GM19193 (cell line): ENCODE measurements at regions not wholly inside any gene's neighbourhood (a gene's known extent, or its start where the extent isn't known, plus 50 kb on each side); places are given as distances from the start of the nearest gene placed in this dataset.
A peak's percentile ranks its signal among the peaks of the same experiment; 100 is the strongest.

ENCODE experiments used
- POLR2A ChIP-seq: IDR thresholded peaks from 4 replicates; pipeline ENCODE4 v1.6.1; 2011; ENCODE audit not compliant: insufficient read depth, insufficient read length; ENCODE audit errors: extremely low read depth

DNA sequence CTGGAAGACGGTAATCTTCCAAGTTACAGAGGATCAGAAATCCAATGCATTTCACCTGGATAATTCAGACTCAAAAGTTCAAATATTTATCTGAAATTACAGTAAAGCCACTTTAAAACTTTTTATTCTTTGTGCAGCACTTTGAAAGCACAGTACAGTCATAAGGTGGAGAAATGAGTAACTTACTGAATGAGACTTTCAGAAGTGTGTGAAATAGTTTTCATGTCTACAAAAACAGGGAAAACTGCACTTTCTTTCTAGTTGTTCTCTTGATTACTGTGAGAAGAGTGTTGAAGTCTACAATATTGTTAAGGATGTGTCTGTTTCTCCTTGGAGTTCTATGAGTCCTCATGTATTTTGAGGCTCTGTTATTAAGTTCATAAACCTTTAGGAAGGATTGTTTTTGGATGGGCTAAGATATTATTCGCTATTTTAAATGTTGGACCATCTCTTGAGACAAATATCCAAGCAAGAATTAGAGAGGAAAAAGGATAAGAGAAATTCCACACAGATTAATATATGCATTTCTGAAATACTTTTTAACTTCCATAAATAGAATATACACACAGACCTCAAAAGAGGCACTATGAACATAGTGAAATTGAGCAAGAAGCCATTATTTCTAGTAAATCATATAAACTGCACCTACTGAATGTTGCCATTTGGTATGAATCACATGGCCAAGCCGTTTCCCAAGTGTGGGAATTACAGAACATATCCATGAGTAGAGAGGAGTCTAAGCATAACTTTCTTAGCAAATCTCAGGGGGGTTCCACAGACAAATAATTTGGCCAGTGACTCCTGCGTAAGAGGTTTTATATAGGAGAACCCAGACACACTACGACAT is 83.6 kb upstream of the PLEKHM1 start:
- no peak for TF ChIP-seq POLR2A

DNA sequence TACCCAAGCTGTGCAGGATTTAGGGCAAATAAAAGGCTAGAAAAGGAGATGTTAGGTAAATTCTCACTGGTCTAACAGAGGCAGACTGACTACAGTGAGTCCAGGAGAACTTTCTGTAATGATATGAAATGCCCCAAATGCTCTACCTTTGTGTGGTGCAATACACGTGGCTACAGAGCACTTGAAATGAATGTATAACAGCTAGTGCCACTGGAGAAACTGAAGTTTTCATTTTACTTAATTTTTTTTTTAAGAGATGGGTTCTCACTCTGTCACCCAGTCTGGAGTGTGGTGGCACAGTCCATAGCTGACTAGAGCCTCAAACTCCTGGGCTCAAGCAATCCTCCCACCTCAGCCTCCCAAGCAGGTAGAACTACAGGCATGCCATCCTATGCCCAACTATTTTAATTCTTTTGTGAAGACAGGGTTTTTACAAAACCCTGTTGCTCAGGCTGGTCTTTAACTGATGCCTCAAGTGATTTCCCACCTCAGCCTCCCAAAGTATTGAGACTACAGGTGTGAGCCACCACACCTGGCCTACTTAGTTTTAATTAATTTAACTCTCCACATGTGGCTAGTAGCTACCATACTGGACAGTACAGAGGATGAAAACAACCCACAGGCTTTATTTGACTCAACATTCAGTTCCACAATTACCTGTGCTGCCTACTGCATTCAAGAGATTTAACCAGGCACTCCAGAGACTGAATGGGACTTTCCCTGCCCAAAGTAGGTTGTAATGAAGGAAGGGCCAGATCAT is 84.8 kb upstream of the PLEKHM1 start:
- no peak for TF ChIP-seq POLR2A

DNA sequence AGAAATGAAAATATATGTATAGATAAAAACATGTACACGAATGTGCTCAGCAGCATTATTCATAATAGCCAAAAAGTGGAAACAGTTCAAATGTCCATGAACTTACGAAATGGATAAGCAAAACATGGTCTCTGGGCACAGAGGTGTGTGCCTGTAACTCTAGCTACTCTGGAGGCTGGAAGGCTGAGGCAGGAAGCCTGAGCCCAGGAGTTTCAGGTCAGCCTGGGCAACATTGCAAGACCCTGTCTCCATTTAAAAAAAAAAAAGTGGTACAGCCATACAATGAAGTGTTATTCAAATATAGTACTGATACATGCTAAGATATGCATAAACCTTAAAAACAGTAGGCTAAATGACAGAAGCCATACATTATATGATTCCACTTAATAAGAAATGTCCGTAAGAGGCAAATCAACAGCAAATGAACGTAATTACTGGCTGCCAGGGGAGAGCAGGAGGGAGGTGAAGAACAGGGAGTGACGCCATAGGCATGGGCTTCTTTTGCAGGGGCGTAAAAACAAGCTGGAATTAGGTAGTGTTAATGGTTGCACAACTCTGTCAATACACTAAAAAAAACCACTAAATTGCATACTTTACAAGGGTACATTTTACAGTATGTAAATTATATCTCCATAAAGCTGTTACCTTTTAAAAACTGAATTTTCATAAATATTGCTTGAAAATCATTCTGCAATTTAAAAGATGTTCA is 87.2 kb upstream of the PLEKHM1 start:
- no peak for TF ChIP-seq POLR2A

DNA sequence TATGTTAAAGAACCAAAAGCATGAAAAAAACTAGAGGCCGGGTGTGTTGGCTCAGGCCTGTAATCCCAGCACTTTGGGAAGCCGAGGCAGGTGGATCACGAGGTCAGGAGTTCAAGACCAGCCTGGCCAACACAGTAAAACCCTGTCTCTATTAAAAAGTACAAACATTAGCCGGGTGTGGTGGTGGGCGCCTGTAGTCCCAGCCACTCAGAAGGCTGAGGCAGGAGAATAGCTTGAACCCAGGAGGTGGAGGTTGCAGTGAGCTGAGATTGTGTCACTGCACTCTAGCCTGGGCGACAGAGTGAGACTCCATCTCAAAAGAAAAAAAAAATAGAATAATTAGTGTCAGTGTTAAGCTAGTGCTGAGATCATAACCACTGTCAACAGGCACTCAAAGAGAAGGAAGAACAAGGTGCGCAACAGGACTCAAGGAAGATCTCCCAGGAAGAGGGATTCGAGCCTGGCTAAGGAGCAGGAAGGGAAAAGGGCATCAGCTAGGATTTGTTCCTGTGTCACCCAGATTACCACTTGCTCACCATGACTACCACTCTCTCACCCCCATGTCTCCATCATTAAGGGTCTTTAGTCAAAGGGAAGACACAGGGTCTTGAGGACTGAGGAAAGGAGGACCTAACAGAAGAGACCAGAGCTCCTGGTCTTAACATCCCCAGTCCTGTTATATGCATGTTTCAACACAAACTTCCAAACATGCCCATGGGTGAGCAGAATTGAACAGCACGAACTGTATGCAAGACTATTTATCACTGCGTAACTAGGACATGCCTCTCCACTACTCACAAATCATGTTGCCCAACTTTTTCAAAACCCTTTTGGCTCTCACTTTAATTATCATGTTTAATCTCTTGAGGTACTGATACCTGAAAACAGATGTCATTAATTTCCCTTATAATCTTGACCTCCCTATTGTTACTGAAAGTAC is 88.3 kb upstream of the PLEKHM1 start:
- no peak for TF ChIP-seq POLR2A

DNA sequence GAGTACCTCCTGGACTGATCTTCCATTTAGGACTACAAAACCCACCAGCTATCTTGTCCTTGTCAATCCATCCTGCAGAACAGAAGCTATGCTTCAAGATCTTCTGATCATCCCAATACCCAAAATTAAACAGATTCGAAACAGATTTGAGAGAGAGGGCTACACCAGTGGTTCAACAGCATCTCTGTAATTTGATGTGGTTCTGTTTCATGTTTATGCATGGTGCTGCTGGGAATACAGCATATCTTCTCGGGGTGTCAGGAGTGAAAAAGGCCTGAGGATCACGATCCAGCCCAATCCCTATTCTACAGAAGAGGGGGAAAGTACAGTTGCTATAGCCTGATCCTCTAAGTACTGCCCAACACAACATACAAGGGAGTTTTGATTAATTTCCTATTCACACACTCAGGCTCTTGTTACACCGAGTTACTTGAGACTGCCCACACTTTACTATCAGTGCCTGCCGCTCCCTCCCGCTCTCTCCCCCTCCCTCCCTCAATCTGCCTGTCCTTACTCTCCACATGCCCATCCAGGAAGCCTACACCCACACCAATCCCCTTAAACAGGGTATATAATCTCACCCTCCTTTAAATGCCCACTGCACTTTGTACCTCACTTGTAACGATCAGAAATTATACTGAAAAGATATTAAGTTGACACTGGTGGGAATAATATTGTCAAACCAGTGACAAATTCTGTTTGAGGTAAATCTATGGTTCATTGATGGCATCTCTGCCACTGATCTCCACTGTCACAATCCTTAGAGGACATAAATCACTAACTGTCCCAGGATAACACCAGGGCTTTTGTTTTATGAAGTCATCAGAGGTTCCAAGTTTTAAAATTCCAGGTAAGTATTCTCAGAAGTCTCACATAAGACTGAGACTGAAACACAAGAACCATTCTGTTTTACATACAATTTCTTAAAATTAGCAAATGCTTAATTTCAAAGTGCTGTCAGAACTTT is 89.3 kb upstream of the PLEKHM1 start:
- TF ChIP-seq POLR2A, result no peak

DNA sequence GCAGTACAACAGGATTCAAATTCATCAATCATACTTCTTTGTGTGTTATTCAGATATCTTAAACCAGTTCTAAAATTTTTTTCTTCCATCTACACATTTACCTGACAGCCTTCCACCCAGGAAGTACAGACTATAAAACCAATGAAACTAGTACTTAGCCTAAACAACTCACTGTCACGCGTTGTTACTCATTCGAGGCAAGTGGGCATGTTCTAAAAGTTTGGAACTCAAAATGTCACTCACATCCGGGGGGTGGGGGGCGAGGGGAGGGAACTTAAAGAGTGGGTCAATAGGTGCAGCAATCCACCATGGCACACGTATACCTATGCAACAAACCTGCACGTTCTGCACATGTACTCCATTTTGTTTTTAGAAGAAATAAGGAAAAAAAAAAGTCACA is 90.4 kb upstream of the PLEKHM1 start:
- TF ChIP-seq POLR2A, result no peak

DNA sequence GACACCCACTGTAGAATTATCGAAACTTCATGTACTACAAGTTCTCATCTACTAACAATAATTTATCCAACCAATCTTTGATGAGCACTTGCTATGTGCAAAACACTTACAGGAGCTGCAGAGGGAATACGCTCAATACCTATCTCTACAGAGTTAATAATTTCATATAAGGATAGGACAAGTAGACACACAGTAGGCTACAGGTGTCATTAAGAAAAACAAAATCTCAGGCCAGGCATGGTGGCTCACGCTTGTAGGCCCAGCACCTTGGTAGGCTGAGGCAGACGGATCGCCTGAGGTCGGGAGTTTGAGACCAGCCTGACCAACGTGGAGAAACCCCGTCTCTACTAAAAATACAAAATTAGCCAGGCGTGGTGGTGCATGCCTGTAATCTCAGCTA is 91.3 kb upstream of the PLEKHM1 start:
- TF ChIP-seq POLR2A, result no peak

DNA sequence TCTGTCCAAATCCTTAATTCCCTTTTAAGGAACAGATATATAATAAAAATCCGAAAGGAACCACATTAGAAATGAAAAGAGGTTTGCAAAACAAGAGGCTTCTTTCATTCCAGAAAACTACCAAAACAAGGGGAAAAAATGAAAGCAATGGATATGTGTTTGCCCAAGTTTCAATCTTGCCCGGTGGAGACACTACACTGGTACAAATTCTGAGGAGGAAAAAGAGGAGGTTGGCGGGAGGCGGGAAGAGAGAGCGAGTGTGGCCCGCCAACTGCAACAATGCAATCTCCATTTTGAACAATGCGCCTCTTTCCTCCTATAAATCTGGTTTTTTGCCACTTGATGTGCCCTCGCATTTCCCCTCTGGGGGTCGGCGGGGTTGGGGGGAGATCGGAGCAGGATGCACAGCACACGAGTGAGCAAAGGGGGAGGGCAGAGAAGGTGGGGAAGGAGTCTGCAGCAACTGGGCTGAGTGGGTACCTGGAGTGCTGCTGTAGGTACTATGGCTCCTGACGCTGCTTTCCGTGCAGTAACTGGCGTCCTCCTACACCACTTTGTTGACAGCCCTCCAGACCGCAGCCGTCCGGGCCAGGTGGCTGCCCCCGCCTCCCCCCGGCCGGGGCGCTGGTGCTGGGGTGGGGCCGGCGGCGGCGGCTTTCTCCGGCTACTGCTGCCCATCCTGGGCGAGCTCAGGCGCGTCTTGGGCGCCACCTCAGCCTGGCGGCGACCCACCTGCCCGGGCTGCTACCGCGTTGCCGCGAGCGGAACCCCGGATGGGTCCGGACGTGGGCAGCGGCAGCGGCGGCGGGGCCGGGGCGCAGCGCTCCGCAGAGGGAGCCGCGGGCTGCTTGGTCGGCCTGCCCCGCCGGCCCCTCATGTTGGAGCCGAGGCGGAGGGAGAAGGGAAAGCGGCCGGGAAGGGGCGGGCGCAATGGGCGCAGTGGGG is 93.8 kb upstream of the PLEKHM1 start:
- peak; percentile 64 for TF ChIP-seq POLR2A

DNA sequence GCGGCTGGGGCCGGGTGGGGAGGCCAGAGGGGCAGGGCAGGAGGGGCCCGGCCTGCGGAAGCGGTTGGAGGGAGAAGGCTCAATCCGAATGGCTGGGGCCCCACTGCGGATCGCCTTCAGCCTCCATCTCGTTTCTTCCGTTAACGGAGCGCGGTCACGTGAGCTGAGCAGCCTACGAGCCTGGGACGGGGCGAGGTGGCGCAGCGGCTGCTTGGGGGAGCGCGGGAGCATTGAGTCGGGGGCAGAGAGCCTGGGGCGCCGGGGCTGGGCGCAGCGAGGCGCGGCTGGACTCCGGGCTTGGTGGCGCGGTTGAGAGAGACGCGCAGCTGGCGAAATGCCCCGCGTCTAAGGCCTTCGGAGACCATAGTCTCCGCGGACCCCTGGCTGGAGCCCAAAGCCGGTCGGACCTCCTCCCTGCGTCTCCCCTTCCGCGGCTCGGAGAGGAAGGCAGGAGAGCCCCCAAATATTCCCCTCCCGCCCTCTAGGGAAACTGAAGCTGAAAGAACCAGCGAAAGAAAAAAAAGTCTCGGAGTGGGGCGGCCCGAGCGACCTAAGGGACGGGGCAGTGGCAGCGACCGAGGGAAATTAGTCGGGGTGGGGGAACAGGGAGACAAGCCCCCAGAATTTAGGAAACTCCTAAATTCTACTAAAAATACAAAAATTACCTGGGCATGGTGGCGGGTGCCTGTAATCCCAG is 94.7 kb upstream of the PLEKHM1 start:
- TF ChIP-seq POLR2A, result peak; percentile 60

DNA sequence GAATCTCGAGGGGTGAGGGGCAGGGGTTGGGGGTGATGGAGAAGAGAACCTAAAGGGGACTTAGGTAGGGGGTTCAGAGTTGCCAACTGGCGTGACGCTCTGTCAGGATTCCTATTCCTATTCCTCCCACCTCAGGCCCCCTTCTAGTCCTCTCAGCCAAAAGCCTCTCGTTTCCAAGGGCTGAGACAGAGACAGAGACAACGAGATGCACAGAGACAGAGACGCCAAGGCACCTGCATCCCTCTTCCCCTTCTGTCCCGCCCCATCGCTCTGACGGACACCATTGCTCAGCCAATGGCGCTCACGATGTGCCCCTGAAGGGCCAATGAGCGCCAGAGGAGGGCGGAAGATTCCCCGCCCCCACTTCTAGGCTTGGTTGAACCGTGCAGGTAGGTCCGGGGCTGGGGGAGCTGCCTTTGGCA is 129.5 kb upstream of the PLEKHM1 start:
- peak; percentile 16 for TF ChIP-seq POLR2A

DNA sequence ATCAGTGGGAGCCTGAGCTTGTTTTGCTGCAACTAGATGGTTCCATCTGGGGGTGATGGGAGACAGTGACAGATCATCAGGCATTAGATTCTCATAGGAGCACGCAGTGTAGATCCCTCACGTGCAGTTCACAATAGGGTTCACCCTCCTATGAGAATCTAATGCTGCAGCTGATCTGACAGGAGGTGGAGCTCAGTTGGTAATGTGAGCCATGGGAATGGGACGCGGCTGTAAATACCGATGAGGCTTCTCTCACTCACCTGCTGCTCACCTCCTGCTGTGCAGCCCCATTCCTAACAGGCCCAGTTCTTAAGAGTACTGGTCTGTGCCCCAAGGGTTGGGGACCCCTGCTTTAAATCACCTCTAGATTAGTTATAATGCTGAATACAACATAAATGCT is 137.5 kb upstream of the PLEKHM1 start:
- no peak for TF ChIP-seq POLR2A

DNA sequence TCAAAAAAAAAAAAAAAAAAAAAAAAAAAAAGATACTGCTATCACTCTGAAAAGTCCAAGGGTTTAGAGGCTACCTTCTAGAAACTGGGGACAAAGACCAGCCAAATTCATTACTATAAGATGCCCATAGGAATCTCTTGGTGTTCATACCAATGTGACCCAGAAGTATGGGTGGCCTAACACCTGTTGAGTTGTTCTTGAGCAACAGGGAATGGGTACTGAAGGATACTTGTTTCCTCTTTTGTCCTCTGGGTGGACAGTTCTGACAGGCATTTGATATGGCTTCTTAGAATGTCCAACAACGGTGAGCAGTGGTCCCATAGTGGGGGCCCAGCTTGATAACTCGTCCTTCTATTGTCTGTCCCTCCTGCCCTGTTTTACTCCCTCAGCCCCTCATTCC is 141.4 kb upstream of the PLEKHM1 start:
- no peak for TF ChIP-seq POLR2A
